Small intestine (tissue), 7 donors: ENCODE measurements at regions not wholly inside any gene's neighbourhood (a gene's known extent, or its start where the extent isn't known, plus 50 kb on each side); places are given as distances from the start of the nearest gene placed in this dataset.
A peak's percentile ranks its signal among the peaks of the same experiment; 100 is the strongest.

Source experiments
- DNase-seq, 2 donors: peaks; one replicate each; pipeline versions ENCODE4 v3.0.0 to v3.0.0-alpha.2; 2013
- FAIRE-seq: peaks from 2 replicates; lab custom pipeline; 2012; peaks lifted over from hg19 to GRCh38; lab: Jason Lieb, UNC
- H3K27ac ChIP-seq, 3 donors: one replicate each; pipeline ENCODE4 v1.5.1; 2013; ENCODE audit warnings: low read length in 2 of 3, mild to moderate bottlenecking in 2 of 3, control low read depth in 1 of 3, inconsistent platforms in 1 of 3, low read depth in 1 of 3, moderate library complexity in 1 of 3
- H3K27me3 ChIP-seq, 3 donors: one replicate each; pipeline ENCODE4 v1.6.1; 2013; ENCODE audit warnings: low read length in 3 of 3, inconsistent platforms in 1 of 3; ENCODE audit not compliant: control insufficient read depth in 3 of 3, insufficient read depth in 3 of 3
- H3K36me3 ChIP-seq, 3 donors: one replicate each; pipeline ENCODE4 v1.6.1; 2013; ENCODE audit warnings: low read length in 3 of 3, inconsistent platforms in 1 of 3, low read depth in 1 of 3, mild to moderate bottlenecking in 1 of 3, moderate library complexity in 1 of 3; ENCODE audit not compliant: control insufficient read depth in 3 of 3, insufficient read depth in 2 of 3
- H3K4me1 ChIP-seq, 3 donors: one replicate each; pipeline ENCODE4 v1.6.1; 2013; ENCODE audit warnings: low read length in 2 of 3, inconsistent platforms in 1 of 3, low read depth in 1 of 3, mild to moderate bottlenecking in 1 of 3, moderate library complexity in 1 of 3; ENCODE audit not compliant: control insufficient read depth in 3 of 3, insufficient read depth in 2 of 3
- H3K4me3 ChIP-seq, 3 donors: one replicate each; pipeline ENCODE4 v1.5.1; 2013; ENCODE audit warnings: low read length in 3 of 3, control low read depth in 1 of 3, inconsistent platforms in 1 of 3, low read depth in 1 of 3, mild to moderate bottlenecking in 1 of 3, moderate library complexity in 1 of 3
- H3K9me3 ChIP-seq, 2 donors: one replicate each; pipeline ENCODE4 v1.6.1; 2013; ENCODE audit warnings: low read depth in 1 of 2, low read length in 1 of 2; ENCODE audit not compliant: control insufficient read depth in 2 of 2, insufficient read depth in 1 of 2
- WGBS, 3 donors: extraction: QIAGEN DNeasy Blood & Tissue Kit; methylation state at CpG; one replicate each; pipeline ENCODE4 v1.1.7; 2013; 5-methylcytosine and 5-hydroxymethylcytosine counted together
- donor health status: healthy with polysubstance abuse.
- donor health status: control.
- donor health status: control.
- donor health status: Bipolar disorder and iron deficiency.
- donor health status: healthy.

DNA sequence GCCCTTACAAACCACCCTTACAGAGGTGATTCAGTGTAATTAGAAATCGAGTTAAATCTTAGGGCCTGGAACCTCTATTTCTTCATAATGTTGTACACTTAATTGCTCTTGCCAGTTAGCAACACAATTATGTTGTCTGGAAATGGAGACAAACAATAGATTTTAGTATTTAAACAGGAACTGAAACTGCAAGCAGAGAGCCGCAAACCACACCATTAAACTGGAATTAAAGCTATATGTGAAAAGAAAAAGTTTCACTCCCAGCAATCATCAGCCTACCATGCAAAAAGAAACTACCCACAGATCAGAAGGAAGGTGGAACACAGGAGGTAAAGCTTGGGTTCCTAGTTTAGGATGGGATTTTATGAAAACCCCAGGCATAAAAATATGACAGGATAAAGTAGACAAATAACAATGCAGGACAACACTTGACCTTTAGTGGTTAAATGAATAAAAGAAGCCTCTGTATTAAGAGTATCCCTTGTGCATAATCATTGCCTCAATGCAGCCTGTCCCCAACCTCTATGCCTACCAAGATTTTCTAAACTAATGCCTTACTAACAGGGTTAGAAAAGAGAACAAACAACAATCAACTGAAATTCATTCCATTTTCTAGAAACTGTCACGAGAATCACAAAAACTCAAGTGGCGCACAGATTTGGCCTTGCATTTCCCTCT is 304.3 kb upstream of the ESRRG start:
- DNase-seq (no peak), FAIRE-seq (no peak)
- no peaks in the 10 kb centered on the region for H3K36me3 ChIP-seq
- H3K27me3 ChIP-seq, result no peaks in the 10 kb centered on the region
- no peak overlapping the region for H3K27ac ChIP-seq
- peaks cover 0 to 18% (median 8%) of the 10 kb centered on the region in 3 donors for H3K4me1 ChIP-seq
- H3K4me3 ChIP-seq, result no peak overlapping the region
- 65 to 74% (median 67%) methylated on average over 4 of the region's 4 CpGs for WGBS, 3 donors
- H3K9me3 ChIP-seq, result peaks cover 0 to 5% of the 10 kb centered on the region in 2 donors

DNA sequence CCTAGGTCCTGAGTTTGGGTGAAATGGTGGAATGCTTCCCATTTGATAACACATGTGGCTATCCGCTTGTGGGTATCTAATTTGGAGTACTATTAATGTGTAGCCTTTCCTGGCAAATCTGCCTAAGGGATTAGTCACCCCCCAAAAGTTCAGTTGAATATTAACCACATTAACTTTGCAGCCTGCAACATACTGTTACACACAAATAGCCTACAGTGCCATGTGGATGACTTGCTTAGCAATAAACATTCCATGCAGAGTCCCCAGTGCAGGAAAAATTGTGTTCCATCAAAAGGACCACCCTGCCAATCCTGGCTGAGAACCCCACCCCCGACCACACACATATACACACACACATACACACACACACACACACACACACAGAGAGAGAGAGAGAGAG is 303.3 kb upstream of the ESRRG start:
- FAIRE-seq (no peak), DNase-seq (peak; percentile 16 to 40)
- 28 to 69% (median 34%) methylated on average over 2 of the region's 2 CpGs for WGBS, 3 donors
- Histone ChIP-seq H3K4me3 (no peak overlapping the region), H3K9me3 (peaks cover 0 to 1% of the 10 kb centered on the region in 2 donors), H3K27me3 (no peaks in the 10 kb centered on the region), H3K36me3 (no peaks in the 10 kb centered on the region), H3K27ac (no peak overlapping the region), H3K4me1 (peaks cover 0 to 18% (median 8%) of the 10 kb centered on the region in 3 donors)

DNA sequence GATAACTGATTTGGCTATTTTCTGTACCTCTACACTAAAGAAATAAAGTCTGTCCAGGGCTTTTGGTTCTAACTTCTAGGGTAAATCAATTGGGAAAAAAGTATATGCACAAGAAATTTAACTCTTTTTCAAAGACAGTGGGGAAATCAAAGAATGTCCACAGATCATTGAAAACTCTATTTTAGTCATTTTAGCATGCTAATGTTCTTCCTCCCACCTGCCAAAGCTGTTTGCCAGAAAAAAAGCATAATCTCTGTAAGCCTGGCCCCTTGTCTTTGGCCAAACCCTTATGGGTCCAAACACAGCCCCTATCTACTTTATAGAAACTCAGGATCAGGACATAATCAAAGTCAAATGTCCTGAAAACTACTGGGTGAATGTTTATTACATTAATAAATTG is 302.2 kb upstream of the ESRRG start:
- DNase-seq, result no peak
- Histone ChIP-seq H3K4me1 (peaks cover 0 to 18% (median 8%) of the 10 kb centered on the region in 3 donors), H3K36me3 (no peaks in the 10 kb centered on the region), H3K27me3 (no peaks in the 10 kb centered on the region), H3K4me3 (no peak overlapping the region), H3K9me3 (no peaks in the 10 kb centered on the region), H3K27ac (no peak overlapping the region)
- FAIRE-seq, result no peak

DNA sequence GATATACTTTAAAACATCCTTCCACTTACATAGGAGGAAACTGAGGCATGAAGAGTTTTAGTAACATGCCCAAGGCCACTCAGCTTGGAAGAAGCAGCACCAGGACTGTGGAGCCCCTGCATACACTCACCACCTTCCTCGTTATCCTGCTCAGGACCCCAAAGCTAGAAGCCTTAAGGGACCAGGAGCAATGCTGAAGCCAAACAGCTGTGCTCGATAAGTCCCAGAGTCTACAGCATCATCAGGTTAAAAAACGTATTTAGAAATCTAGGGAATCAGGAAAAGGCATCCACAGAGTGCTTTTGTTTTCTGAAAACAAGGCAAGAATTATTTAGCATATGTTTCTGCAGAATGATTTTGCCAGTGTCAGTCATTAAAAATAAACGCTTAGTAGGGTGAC is 301.7 kb upstream of the ESRRG start:
- no peak overlapping the region for H3K4me3 ChIP-seq
- H3K4me1 ChIP-seq, result peaks cover 0 to 18% (median 8%) of the 10 kb centered on the region in 3 donors
- H3K27ac ChIP-seq, result no peak overlapping the region
- no peak for FAIRE-seq
- 82 to 88% (median 82%) methylated on average over 4 of the region's 4 CpGs for WGBS, 3 donors
- no peak for DNase-seq
- H3K36me3 ChIP-seq, result no peaks in the 10 kb centered on the region
- H3K9me3 ChIP-seq, result no peaks in the 10 kb centered on the region
- H3K27me3 ChIP-seq, result no peaks in the 10 kb centered on the region

- no peak for FAIRE-seq
Measured at GRCh38 chr1:217021956-217022355, 298.7 kb upstream of the ESRRG start.

DNA sequence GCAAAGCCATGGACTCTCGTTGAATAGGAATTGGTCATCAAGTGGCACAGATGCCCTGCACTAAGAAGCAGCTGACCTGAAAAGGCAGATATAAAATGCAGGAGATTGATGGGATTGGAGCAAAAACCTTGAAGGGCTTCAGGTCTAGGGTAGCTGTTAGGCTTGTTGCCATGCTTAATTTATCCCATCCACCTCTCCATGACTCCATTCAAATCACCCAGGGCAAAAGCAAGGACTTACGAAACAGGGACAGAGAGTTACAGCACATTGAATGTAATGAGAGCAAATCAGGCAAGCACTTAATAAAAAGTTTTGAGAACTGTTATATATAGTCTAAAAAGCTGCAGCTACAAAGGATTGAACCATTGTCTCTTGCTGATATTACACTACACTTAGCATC is 298.2 kb upstream of the ESRRG start:
- H3K27me3 ChIP-seq, result no peaks in the 10 kb centered on the region
- DNase-seq (no peak), FAIRE-seq (no peak)
- H3K4me3 ChIP-seq, result no peak overlapping the region
- H3K9me3 ChIP-seq, result no peaks in the 10 kb centered on the region
- H3K36me3 ChIP-seq, result no peaks in the 10 kb centered on the region
- H3K4me1 ChIP-seq, result peaks cover 0 to 2% (median 2%) of the 10 kb centered on the region in 3 donors
- no peak overlapping the region for H3K27ac ChIP-seq
- 40 to 50% (median 44%) methylated on average over 2 of the region's 2 CpGs for WGBS, 3 donors

More at GRCh38 chr1:217021956-217022355, 298.7 kb upstream of the ESRRG start:
- no peak overlapping the region for H3K27ac ChIP-seq
- H3K4me3 ChIP-seq, result no peak overlapping the region
- H3K4me1 ChIP-seq, result peaks cover 0 to 7% (median 3%) of the 10 kb centered on the region in 3 donors
- no peaks in the 10 kb centered on the region for H3K27me3 ChIP-seq
- DNase-seq, result no peak
- H3K9me3 ChIP-seq, result no peaks in the 10 kb centered on the region
- 64 to 88% (median 84%) methylated on average over 2 of the region's 2 CpGs for WGBS, 3 donors
- no peaks in the 10 kb centered on the region for H3K36me3 ChIP-seq

DNA sequence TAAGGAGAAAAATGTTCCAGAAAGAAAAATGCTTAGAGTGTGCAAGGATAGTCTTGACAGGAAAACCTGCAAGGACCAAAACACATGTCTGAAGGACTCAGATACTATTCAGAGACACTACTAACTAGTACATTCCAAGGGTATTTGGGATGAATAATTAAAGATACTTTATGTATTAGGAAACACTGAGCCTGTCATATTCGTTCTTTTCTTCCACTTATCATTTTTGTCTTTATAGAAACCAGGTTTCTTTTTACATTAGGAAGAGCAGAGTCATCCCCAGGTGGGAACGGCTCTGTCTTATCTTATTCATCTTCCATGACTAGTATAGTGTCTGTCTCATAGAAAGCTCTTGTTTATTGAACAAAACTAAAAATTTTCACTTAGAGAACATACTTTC is 296.2 kb upstream of the ESRRG start:
- WGBS, 3 donors, result 68 to 80% (median 76%) methylated on average over 2 of the region's 2 CpGs
- no peaks in the 10 kb centered on the region for H3K9me3 ChIP-seq
- H3K36me3 ChIP-seq, result no peaks in the 10 kb centered on the region
- no peaks in the 10 kb centered on the region for H3K27me3 ChIP-seq
- no peak overlapping the region for H3K4me3 ChIP-seq
- no peaks in the 10 kb centered on the region for H3K4me1 ChIP-seq
- DNase-seq, result no peak
- H3K27ac ChIP-seq, result no peak overlapping the region
- FAIRE-seq, result no peak

GRCh38 chr1:217018648-217019047 is 295.4 kb upstream of the ESRRG start:
- no peak overlapping the region for H3K4me3 ChIP-seq
- FAIRE-seq, result no peak
- H3K9me3 ChIP-seq, result no peaks in the 10 kb centered on the region
- no peak for DNase-seq
- H3K36me3 ChIP-seq, result no peaks in the 10 kb centered on the region
- 59 to 80% (median 71%) methylated on average over 3 of the region's 3 CpGs for WGBS, 3 donors
- H3K27ac ChIP-seq, result no peak overlapping the region
- no peaks in the 10 kb centered on the region for H3K27me3 ChIP-seq
- H3K4me1 ChIP-seq, result no peaks in the 10 kb centered on the region

GRCh38 chr1:217017165-217017564 is 293.9 kb upstream of the ESRRG start:
- Histone ChIP-seq H3K36me3 (no peaks in the 10 kb centered on the region), H3K9me3 (no peaks in the 10 kb centered on the region), H3K4me3 (no peak overlapping the region), H3K4me1 (no peaks in the 10 kb centered on the region), H3K27ac (no peak overlapping the region), H3K27me3 (no peaks in the 10 kb centered on the region)
- FAIRE-seq (no peak), DNase-seq (no peak)
